CD4-positive, CD25-positive, alpha-beta regulatory T cell (primary cell): ENCODE measurements at regions not wholly inside any gene's neighbourhood (a gene's known extent, or its start where the extent isn't known, plus 50 kb on each side); places are given as distances from the start of the nearest gene placed in this dataset.
A peak's percentile ranks its signal among the peaks of the same experiment; 100 is the strongest.

Experiments used
- ATAC-seq, 2 donors: fragments of 150-1000 bp; cut with Tn5 transposase; one replicate each; pipeline ENCODE4 v1.10.0; 2021; ENCODE audit warnings: low read depth in 2 of 2, moderate number of reproducible peaks in 2 of 2, moderate library complexity in 1 of 2
- DNase-seq, 3 donors: peaks; one replicate each; pipeline versions ENCODE4 v3.0.0 to v3.0.0-alpha.2; 2012 to 2022; ENCODE audit warnings: mixed read lengths in 1 of 3
- H3K27ac ChIP-seq: one replicate; pipeline ENCODE4 v1.7.0; 2013; ENCODE audit warnings: mild to moderate bottlenecking, low read length; ENCODE audit not compliant: insufficient read depth, poor library complexity, severe bottlenecking
- H3K27me3 ChIP-seq: one replicate; pipeline ENCODE4 v1.7.0; 2013; ENCODE audit warnings: low read length; ENCODE audit not compliant: control insufficient read depth, insufficient read depth
- H3K36me3 ChIP-seq: one replicate; pipeline ENCODE4 v1.7.0; 2013; ENCODE audit warnings: mild to moderate bottlenecking, low read length, moderate library complexity; ENCODE audit not compliant: control insufficient read depth, insufficient read depth
- H3K4me1 ChIP-seq: 2 replicates; pipeline ENCODE4 v1.7.0; 2013; ENCODE audit warnings: mild to moderate bottlenecking, low read length; ENCODE audit not compliant: insufficient read depth, control insufficient read depth, poor library complexity, severe bottlenecking
- H3K4me3 ChIP-seq: one replicate; pipeline ENCODE4 v1.7.0; 2013; ENCODE audit warnings: low read depth, mild to moderate bottlenecking, low read length, moderate library complexity
- H3K9me3 ChIP-seq, 2 experiments: 1 replicate in 1 of 2; 2 replicates in 1 of 2; pipeline ENCODE4 v1.7.0; 2013; ENCODE audit warnings: low read length in 2 of 2, mild to moderate bottlenecking in 1 of 2, moderate library complexity in 1 of 2; ENCODE audit not compliant: control insufficient read depth in 2 of 2
- H3K27ac Mint-ChIP-seq, 3 donors: one replicate each; pipeline ENCODE4 v1.8.0; 2020 to 2022; ENCODE audit warnings: mild to moderate bottlenecking in 3 of 3, mixed read lengths in 3 of 3, moderate library complexity in 2 of 3
- H3K27me3 Mint-ChIP-seq: one replicate; pipeline ENCODE4 v1.8.0; 2022; ENCODE audit warnings: mild to moderate bottlenecking, mixed read lengths
- H3K36me3 Mint-ChIP-seq: one replicate; pipeline ENCODE4 v1.8.0; 2020; ENCODE audit warnings: mixed read lengths
- H3K4me1 Mint-ChIP-seq, 4 donors: one replicate each; pipeline ENCODE4 v1.8.0; 2020 to 2022; ENCODE audit warnings: mixed read lengths in 4 of 4, mild to moderate bottlenecking in 1 of 4
- H3K4me3 Mint-ChIP-seq, 4 donors: one replicate each; pipeline ENCODE4 v1.8.0; 2020 to 2022; ENCODE audit warnings: mild to moderate bottlenecking in 4 of 4, mixed read lengths in 4 of 4, moderate library complexity in 3 of 4
- H3K9me3 Mint-ChIP-seq, 7 donors: one replicate each; pipeline ENCODE4 v1.8.0; 2020 to 2022; ENCODE audit warnings: mixed read lengths in 7 of 7, mild to moderate bottlenecking in 3 of 7, moderate library complexity in 2 of 7

- H3K4me3 ChIP-seq: no peak overlapping the region
- H3K9me3 ChIP-seq: no peaks in the 10 kb centered on the region
- H3K4me1 ChIP-seq: no peaks in the 10 kb centered on the region
- Mint-ChIP-seq H3K27me3 (no peaks in the 10 kb centered on the region), H3K27ac (no peak overlapping the region), H3K36me3 (no peaks in the 10 kb centered on the region), H3K9me3 (no peaks in the 10 kb centered on the region), H3K4me1 (no peaks in the 10 kb centered on the region), H3K4me3 (no peak overlapping the region)
- H3K27me3 ChIP-seq: no peaks in the 10 kb centered on the region
- ATAC-seq (no peak), DNase-seq (no peak)
- H3K27ac ChIP-seq: no peak overlapping the region
- H3K36me3 ChIP-seq: no peaks in the 10 kb centered on the region
Observed at GRCh38 chr12:131499864-131500190, 211.1 kb upstream of the SFSWAP start.

- Histone ChIP-seq H3K36me3 (no peaks in the 10 kb centered on the region), H3K9me3 (no peaks in the 10 kb centered on the region), H3K4me3 (no peak overlapping the region), H3K27me3 (no peaks in the 10 kb centered on the region), H3K4me1 (no peaks in the 10 kb centered on the region), H3K27ac (no peak overlapping the region)
- no peaks in the 10 kb centered on the region for H3K4me1 Mint-ChIP-seq
- H3K27ac Mint-ChIP-seq: no peak overlapping the region
- H3K27me3 Mint-ChIP-seq: no peaks in the 10 kb centered on the region
- H3K9me3 Mint-ChIP-seq: no peaks in the 10 kb centered on the region
- ATAC-seq (no peak), DNase-seq (no peak)
- H3K36me3 Mint-ChIP-seq: no peaks in the 10 kb centered on the region
- H3K4me3 Mint-ChIP-seq: no peak overlapping the region
Observed at GRCh38 chr12:131500564-131500963, 210.3 kb upstream of the SFSWAP start.

- H3K4me1 Mint-ChIP-seq: no peaks in the 10 kb centered on the region
- no peak for DNase-seq
- H3K27me3 ChIP-seq: no peaks in the 10 kb centered on the region
- no peaks in the 10 kb centered on the region for H3K36me3 Mint-ChIP-seq
- H3K36me3 ChIP-seq: no peaks in the 10 kb centered on the region
- no peak overlapping the region for H3K27ac Mint-ChIP-seq
- H3K27ac ChIP-seq: no peak overlapping the region
- H3K9me3 Mint-ChIP-seq: peaks cover 0 to 4% (median 0%) of the 10 kb centered on the region in 7 donors
- H3K4me1 ChIP-seq: no peaks in the 10 kb centered on the region
- H3K4me3 Mint-ChIP-seq: no peak overlapping the region
- ATAC-seq: no peak
- no peaks in the 10 kb centered on the region for H3K9me3 ChIP-seq
- no peak overlapping the region for H3K4me3 ChIP-seq
- H3K27me3 Mint-ChIP-seq: no peaks in the 10 kb centered on the region
Observed at GRCh38 chr12:131505561-131505960, 205.3 kb upstream of the SFSWAP start.

- no peak overlapping the region for H3K4me3 Mint-ChIP-seq
Observed at GRCh38 chr12:131506426-131506825, 204.5 kb upstream of the SFSWAP start.

GRCh38 chr12:131507094-131507493 is 203.8 kb upstream of the SFSWAP start:
- peaks cover 0 to 4% (median 0%) of the 10 kb centered on the region in 7 donors for H3K9me3 Mint-ChIP-seq
- peaks cover 11% of the 10 kb centered on the region for H3K4me1 ChIP-seq
- no peaks in the 10 kb centered on the region for H3K36me3 Mint-ChIP-seq
- no peak overlapping the region for H3K27ac ChIP-seq
- H3K4me1 Mint-ChIP-seq: peaks cover 5 to 13% (median 8%) of the 10 kb centered on the region in 4 donors
- DNase-seq: no peak
- H3K36me3 ChIP-seq: no peaks in the 10 kb centered on the region
- ATAC-seq: no peak
- H3K27me3 ChIP-seq: no peaks in the 10 kb centered on the region
- no peak overlapping the region for H3K4me3 Mint-ChIP-seq
- no peaks in the 10 kb centered on the region for H3K9me3 ChIP-seq
- H3K27ac Mint-ChIP-seq: no peak overlapping the region
- no peak overlapping the region for H3K4me3 ChIP-seq
- H3K27me3 Mint-ChIP-seq: no peaks in the 10 kb centered on the region

More at GRCh38 chr12:131506426-131506825, 204.5 kb upstream of the SFSWAP start:
- H3K27ac Mint-ChIP-seq: no peak overlapping the region
- no peaks in the 10 kb centered on the region for H3K27me3 Mint-ChIP-seq
- ATAC-seq: no peak
- H3K9me3 ChIP-seq: no peaks in the 10 kb centered on the region
- H3K9me3 Mint-ChIP-seq: peaks cover 0 to 4% (median 0%) of the 10 kb centered on the region in 7 donors
- no peak overlapping the region for H3K27ac ChIP-seq
- H3K4me3 ChIP-seq: no peak overlapping the region
- no peaks in the 10 kb centered on the region for H3K36me3 ChIP-seq
- peaks cover 7% of the 10 kb centered on the region for H3K4me1 ChIP-seq
- no peaks in the 10 kb centered on the region for H3K27me3 ChIP-seq
- peaks cover 4 to 9% (median 5%) of the 10 kb centered on the region in 4 donors for H3K4me1 Mint-ChIP-seq
- no peak for DNase-seq
- H3K36me3 Mint-ChIP-seq: no peaks in the 10 kb centered on the region

- Mint-ChIP-seq H3K27me3 (no peaks in the 10 kb centered on the region), H3K4me1 (peaks cover 5 to 19% (median 9%) of the 10 kb centered on the region in 4 donors), H3K4me3 (no peak overlapping the region), H3K9me3 (peaks cover 0 to 4% (median 0%) of the 10 kb centered on the region in 7 donors), H3K27ac (peak overlapping the region in 2 of 3 donors; percentile 9 to 32), H3K36me3 (no peaks in the 10 kb centered on the region)
- Histone ChIP-seq H3K27ac (no peak overlapping the region), H3K9me3 (no peaks in the 10 kb centered on the region), H3K27me3 (no peaks in the 10 kb centered on the region), H3K4me1 (peaks cover 11% of the 10 kb centered on the region), H3K36me3 (no peaks in the 10 kb centered on the region), H3K4me3 (no peak overlapping the region)
- ATAC-seq (no peak), DNase-seq (no peak)
Observed at GRCh38 chr12:131507881-131508280, 203.0 kb upstream of the SFSWAP start.

GRCh38 chr12:131509701-131510100 is 201.2 kb upstream of the SFSWAP start:
- Mint-ChIP-seq H3K4me3 (no peak overlapping the region), H3K27me3 (no peaks in the 10 kb centered on the region), H3K4me1 (peaks cover 5 to 19% (median 9%) of the 10 kb centered on the region in 4 donors), H3K27ac (peak overlapping the region in 1 of 3 donors; percentile 55), H3K9me3 (peaks cover 0 to 4% (median 0%) of the 10 kb centered on the region in 7 donors), H3K36me3 (no peaks in the 10 kb centered on the region)
- Histone ChIP-seq H3K4me1 (peaks cover 11% of the 10 kb centered on the region), H3K36me3 (no peaks in the 10 kb centered on the region), H3K27me3 (no peaks in the 10 kb centered on the region), H3K27ac (no peak overlapping the region), H3K4me3 (no peak overlapping the region), H3K9me3 (no peaks in the 10 kb centered on the region)
- DNase-seq (no peak), ATAC-seq (no peak)

GRCh38 chr12:131510431-131510830 is 200.5 kb upstream of the SFSWAP start:
- ATAC-seq: no peak
- H3K27me3 Mint-ChIP-seq: no peaks in the 10 kb centered on the region
- no peaks in the 10 kb centered on the region for H3K9me3 ChIP-seq
- H3K27ac Mint-ChIP-seq: peak overlapping the region in 1 of 3 donors; percentile 76
- H3K4me1 ChIP-seq: peaks cover 11% of the 10 kb centered on the region
- no peaks in the 10 kb centered on the region for H3K36me3 ChIP-seq
- no peak overlapping the region for H3K27ac ChIP-seq
- H3K4me1 Mint-ChIP-seq: peaks cover 5 to 19% (median 9%) of the 10 kb centered on the region in 4 donors
- H3K4me3 ChIP-seq: no peak overlapping the region
- H3K4me3 Mint-ChIP-seq: no peak overlapping the region
- H3K9me3 Mint-ChIP-seq: peaks cover 0 to 6% (median 0%) of the 10 kb centered on the region in 7 donors
- no peaks in the 10 kb centered on the region for H3K27me3 ChIP-seq
- no peaks in the 10 kb centered on the region for H3K36me3 Mint-ChIP-seq
- no peak for DNase-seq
